ENCODE measurements at regions not wholly inside any gene's neighbourhood (a gene's known extent, or its start where the extent isn't known, plus 50 kb on each side); places are given as distances from the start of the nearest gene placed in this dataset.

DNA sequence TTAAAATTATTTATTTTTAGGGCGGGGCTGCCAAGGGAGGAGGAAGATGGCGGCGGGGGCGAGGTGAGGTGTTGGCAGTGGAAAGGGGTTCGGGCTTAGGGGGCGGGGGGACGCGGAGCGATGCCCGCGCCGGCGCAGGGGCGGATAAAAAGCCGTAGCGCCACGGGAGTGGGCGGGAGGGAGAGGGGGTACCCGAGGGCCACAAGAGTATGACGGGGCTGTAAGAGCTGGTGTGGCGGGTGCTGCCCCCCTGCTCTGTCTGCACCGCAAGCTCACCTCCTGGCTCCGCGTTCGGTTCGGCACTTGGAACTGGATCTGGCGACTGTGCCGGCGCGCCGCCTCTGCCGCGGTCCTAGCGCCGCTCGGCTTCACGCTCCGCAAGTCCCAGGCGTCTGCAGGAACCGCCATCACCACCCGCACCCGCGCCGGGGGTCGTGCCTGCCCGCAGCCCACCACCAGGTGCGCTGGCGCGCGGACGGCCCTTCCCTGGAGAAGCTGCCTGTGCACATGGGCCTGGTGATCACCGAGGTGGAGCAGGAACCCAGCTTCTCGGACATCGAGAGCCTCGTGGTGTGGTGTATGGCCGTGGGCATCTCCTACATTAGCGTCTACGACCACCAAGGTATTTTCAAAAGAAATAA is 265.2 kb upstream of the SGCG start:
- no peak for TF ChIP-seq CTCF (conservative IDR thresholded peaks at IDR 0.05; ENCODE audit: low read length)
- TF ChIP-seq EZH2phosphoT487 (IDR thresholded peaks at IDR 0.05; ENCODE audit: borderline replicate concordance) = no peak
